OCI-LY1 (cell line): ENCODE measurements at regions not wholly inside any gene's neighbourhood (a gene's known extent, or its start where the extent isn't known, plus 50 kb on each side); places are given as distances from the start of the nearest gene placed in this dataset.

Source experiments
- CTCF ChIP-seq: fragments of 200-600 bp; sonication (generic), shearing (Covaris generic); IDR thresholded peaks from 2 replicates; pipeline ENCODE4 v1.5.1; 2017; ENCODE audit warnings: mild to moderate bottlenecking, antibody characterized with exemption, low read length, moderate library complexity, mixed read lengths
- EZH2 ChIP-seq: fragments of 200-600 bp; sonication (generic), shearing (Covaris generic); IDR thresholded peaks from 2 replicates; pipeline ENCODE4 v1.8.0; 2017; ENCODE audit warnings: borderline replicate concordance, mixed run types, mild to moderate bottlenecking, antibody characterized with exemption, low read length, moderate library complexity, mixed read lengths

GRCh38 chr4:188228279-188228678, 89.0 kb downstream of the TRIML1 start:
- no peak for TF ChIP-seq CTCF
- TF ChIP-seq EZH2, result no peak
